ENCODE measurements at regions not wholly inside any gene's neighbourhood (a gene's known extent, or its start where the extent isn't known, plus 50 kb on each side); places are given as distances from the start of the nearest gene placed in this dataset.
A peak's percentile ranks its signal among the peaks of the same experiment; 100 is the strongest.
"Not testable (repeated sequence)": the region's sequence is repeated elsewhere in the genome, so short reads cannot be mapped to it uniquely, and the experiment has no call there.

DNA sequence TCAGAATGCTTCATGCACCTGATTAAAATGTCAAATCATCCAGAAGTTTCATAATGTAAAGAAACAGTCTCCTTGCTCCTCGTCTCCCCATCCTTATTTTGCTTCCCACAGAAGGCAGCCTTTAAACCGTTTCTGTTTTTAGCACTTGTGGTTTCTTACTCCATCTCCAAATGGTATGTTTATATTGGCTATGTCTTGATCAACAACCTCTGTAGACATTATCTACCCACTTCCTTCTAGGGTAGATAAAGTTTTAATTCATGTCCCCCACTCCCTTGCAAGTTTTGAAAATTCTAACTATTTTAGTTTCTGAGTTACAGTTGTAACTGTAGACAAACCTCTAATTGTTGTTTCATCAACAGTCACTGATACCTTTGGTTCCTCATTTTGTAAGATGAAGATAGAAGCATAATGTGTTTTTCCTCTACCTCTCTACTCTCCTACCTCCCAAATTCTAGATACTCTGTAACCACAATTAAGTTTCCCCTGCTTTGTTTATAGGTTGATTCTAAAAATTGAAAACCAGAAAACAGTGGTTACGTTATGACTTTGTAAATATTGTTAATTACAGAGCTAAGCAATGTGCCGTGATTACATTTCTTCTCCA, 291.7 kb upstream of the GATB start:
- POLR2A ChIA-PET, result no interaction called here
- CTCF ChIA-PET, result no interaction called here

DNA sequence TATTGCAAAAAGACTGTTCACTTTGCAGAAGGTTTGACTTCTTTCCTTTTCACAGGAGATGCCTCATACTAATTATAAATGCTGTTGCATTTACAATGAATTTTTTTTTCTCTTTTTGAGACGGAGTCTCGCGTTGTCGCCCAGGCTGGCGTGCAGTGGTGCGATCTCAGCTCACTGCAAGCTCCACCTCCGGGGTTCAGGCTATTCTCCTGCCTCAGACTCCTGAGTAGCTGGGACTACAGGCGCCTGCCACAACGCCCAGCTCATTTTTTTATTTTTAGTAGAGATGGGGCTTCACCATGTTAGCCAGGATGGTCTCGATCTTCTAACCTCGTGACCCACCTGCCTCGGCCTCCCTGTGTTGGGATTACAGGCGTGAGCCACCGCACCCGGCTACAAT, 290.5 kb upstream of the GATB start:
- POLR2A ChIA-PET; H3K4me3 ChIP-seq (ENCODE audit: low read depth, low read length): not testable (repeated sequence)
- CTCF ChIA-PET, result interaction anchor here (1.3 kb wide), 1 partner anchor 19 kb away, joined by 4 read pairs; no protein-coding TSS in a partner anchor

More for the DNA sequence above, 291.7 kb upstream of the GATB start:
- TF ChIP-seq, protein P1, sequence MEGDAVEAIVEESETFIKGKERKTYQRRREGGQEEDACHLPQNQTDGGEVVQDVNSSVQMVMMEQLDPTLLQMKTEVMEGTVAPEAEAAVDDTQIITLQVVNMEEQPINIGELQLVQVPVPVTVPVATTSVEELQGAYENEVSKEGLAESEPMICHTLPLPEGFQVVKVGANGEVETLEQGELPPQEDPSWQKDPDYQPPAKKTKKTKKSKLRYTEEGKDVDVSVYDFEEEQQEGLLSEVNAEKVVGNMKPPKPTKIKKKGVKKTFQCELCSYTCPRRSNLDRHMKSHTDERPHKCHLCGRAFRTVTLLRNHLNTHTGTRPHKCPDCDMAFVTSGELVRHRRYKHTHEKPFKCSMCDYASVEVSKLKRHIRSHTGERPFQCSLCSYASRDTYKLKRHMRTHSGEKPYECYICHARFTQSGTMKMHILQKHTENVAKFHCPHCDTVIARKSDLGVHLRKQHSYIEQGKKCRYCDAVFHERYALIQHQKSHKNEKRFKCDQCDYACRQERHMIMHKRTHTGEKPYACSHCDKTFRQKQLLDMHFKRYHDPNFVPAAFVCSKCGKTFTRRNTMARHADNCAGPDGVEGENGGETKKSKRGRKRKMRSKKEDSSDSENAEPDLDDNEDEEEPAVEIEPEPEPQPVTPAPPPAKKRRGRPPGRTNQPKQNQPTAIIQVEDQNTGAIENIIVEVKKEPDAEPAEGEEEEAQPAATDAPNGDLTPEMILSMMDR (IDR thresholded peaks at IDR 0.05; ENCODE audit: insufficient read depth, low read length, missing control alignments), result no peak
- H3K4me3 ChIP-seq (ENCODE audit: low read depth, low read length), result no peak overlapping the region
- DNase-seq (ENCODE audit: low read depth, low spot score), result no peak

DNA sequence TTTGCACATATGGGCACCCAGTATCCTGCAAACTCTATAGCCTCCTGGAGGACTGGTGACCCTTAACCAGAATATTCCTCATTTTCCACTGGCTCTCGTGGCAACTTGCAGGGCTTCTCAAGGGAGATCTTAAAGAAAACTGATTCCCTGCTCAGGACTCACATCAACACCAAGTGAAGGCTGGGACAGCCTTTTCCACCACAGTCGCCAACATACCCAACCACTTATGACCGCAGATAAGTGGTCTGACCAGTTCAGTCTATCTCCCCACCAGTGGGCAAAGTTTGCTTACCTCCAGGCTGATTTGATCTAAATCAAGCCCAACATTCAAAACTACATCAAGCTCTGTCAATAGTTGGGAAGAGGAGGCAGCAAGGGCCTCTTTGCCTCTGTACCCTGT, 289.3 kb upstream of the GATB start:
- TF ChIP-seq, protein P1 (IDR thresholded peaks at IDR 0.05; ENCODE audit: insufficient read depth, low read length, missing control alignments), result no peak
- ChIA-PET CTCF (interaction anchor here (1.3 to 1.4 kb wide), 2 partner anchors 18 kb away, joined by 4 read pairs; no protein-coding TSS in a partner anchor), POLR2A (no interaction called here)
- no peak for DNase-seq (ENCODE audit: low read depth, low spot score)
- no peak overlapping the region for H3K4me3 ChIP-seq (ENCODE audit: low read depth, low read length)

More for the DNA sequence above, 290.5 kb upstream of the GATB start:
- not testable (repeated sequence) for DNase-seq (ENCODE audit: low read depth, low spot score)

DNA sequence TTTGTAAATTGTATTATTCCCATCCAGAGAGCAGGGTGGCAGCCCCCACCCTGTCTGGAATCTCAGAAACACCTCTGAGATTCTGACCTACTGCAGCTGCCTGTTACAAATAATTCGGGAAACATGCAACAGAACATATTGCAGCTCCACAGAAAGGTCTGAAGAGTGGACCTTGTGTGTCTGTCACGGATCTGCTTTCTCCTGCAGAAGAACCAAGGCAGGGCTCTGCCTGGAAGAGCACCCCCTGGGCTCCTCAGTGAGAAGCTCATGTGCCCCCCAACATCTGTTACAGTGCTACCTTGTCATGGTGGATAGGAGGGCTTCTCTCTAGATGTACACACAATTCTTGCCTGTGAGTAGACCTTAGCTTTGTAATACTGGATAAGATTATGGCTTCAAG, 286.6 kb upstream of the GATB start:
- H3K4me3 ChIP-seq (ENCODE audit: low read depth, low read length), result no peak overlapping the region
- ChIA-PET POLR2A (no interaction called here), CTCF (interaction anchor here (0.7 to 1.2 kb wide), 5 partner anchors 9 to 403 kb away, joined by 3 read pairs; no protein-coding TSS in a partner anchor)
- TF ChIP-seq, protein P1 (IDR thresholded peaks at IDR 0.05; ENCODE audit: insufficient read depth, low read length, missing control alignments), result no peak
- DNase-seq (ENCODE audit: low read depth, low spot score), result no peak

DNA sequence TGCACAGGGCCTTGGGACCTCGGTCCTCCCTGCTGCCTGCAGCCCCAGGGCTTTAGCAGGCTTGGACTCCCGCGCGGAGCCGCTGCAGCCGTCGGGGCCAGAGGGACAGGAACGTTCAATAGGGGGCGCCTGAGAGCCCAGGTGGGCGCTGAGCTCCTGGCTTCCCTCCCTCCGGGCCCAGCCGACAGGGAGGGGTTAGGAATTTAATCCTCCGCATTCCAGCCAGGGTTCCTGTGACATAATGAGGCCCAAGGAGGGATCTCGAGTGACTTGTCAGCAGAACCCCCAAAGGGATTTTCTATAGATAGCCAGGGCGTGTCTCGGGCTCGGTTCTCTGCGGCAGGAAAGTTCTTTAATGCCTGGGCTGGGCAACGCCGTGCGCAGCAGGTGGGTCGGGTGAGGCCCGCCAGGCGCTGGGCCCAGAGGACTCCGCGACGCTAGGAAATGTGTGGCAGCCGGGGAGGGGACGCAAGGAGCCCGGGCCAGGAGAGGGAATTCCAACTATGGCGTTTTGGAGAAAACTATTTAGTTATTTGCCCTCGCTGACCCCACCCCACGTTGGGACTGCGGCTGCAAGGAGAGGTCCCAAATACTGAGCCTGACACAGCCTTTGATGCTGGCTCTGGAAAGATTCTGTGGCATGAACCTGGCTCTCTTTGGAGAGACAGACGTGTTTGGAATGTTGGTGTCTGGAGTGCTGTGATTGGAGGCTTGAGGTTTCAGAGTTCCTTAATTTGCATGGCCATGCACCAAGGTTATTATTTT, 285.2 kb upstream of the GATB start:
- no peak overlapping the region for H3K4me3 ChIP-seq (ENCODE audit: low read depth, low read length)
- TF ChIP-seq, protein P1 (IDR thresholded peaks at IDR 0.05; ENCODE audit: insufficient read depth, low read length, missing control alignments), result peak; percentile 29
- ChIA-PET CTCF (interaction anchor here (0.7 to 1.2 kb wide), 4 partner anchors 13 to 303 kb away, joined by 3 to 5 read pairs (median 3); no protein-coding TSS in a partner anchor), POLR2A (no interaction called here)
- no peak for DNase-seq (ENCODE audit: low read depth, low spot score)

DNA sequence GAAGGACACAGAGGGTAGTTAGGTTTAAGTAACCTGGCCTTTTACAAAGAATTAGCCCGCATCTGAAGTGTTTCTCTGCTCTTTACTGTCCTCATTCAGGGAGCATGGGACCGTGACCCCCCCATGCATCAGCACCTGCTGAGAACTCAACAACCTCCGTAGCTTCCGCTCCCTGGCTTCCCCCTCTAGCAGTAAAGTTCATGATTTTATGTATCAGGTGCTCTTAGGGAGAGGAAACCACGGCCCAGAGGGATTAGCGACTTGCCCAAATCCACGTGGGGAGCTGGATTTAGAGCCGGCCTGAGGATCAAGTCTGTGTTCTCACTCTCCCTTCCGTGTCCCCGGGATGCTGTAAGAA, 284.6 kb upstream of the GATB start:
- H3K4me3 ChIP-seq (ENCODE audit: low read depth, low read length), result no peak overlapping the region
- CTCF ChIA-PET, result interaction anchor here (0.7 to 1.2 kb wide), 4 partner anchors 12 to 303 kb away, joined by 3 to 5 read pairs (median 3); no protein-coding TSS in a partner anchor
- TF ChIP-seq, protein P1 (IDR thresholded peaks at IDR 0.05; ENCODE audit: insufficient read depth, low read length, missing control alignments), result no peak
- POLR2A ChIA-PET, result no interaction called here
- no peak for DNase-seq (ENCODE audit: low read depth, low spot score)
